ENCODE measurements at regions not wholly inside any gene's neighbourhood (a gene's known extent, or its start where the extent isn't known, plus 50 kb on each side); places are given as distances from the start of the nearest gene placed in this dataset.
"Not testable (repeated sequence)": the region's sequence is repeated elsewhere in the genome, so short reads cannot be mapped to it uniquely, and the experiment has no call there.

- no peak for DNase-seq
Measured at GRCh38 chr7:136163340-136163801, 186.2 kb upstream of the MTPN start.

- no peak for DNase-seq
Measured at GRCh38 chr7:136150311-136150710, 173.2 kb upstream of the MTPN start.

- no peak for DNase-seq
Measured at GRCh38 chr7:136148920-136149319, 171.8 kb upstream of the MTPN start.

DNA sequence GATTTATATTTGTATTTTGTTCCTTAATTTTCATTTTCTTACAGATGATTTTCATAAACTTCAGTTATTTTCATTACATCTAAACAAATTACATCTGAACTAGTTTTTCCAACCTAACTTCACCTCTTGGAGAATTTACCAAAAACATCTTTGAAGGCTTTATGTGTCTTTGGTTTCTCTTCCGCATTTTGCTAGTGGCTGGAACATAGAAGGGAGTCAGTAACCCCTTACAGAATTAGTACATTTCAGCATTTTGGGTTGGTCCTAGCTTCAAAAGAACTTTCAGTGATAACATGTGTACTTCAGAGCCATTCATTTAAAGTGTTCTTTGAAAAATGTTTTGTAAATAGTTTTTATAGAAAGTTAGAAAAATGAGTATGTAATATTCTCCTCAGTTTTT lies 169.8 kb upstream of the MTPN start:
- DNase-seq = no peak

DNA sequence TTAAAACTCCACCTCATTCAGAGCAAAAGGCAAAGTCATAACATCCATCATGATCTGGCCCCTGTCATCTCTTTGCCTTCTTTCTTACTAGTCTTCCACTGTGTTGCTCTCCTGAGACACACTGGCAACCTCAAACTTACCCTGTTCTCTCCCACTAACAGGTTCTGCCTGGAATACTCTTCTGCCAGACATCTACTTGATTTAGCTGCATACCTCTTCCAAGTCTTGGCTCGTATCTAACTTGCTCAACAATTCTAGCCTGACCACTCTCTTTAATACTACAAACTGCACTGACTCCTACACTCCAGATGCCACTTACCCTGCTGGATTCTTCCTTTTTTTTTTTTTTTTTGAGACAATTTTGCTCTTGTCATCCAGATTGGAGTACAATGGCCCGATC lies 167.0 kb upstream of the MTPN start:
- no peak for DNase-seq

- DNase-seq = no peak
Measured at GRCh38 chr7:136143271-136143670, 166.1 kb upstream of the MTPN start.

DNA sequence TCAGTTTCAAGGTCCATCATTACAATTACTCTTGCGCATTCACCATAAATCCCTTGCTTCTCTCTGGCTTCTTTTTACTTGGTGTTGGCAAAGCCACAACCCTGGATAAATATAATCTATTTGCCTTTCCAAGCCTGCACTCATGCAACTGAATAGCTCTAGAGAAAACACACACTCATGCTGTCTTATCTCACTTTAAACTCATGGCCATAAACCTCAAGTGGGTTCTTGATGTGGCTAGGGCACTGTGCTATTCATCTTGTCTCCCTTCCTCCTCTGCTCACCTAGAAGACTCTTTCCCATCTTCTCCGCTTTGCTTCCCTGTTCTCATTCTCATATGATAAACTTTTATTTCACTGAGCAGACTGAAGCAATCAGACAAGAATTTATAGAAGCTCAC lies 165.4 kb upstream of the MTPN start:
- DNase-seq = no peak

DNA sequence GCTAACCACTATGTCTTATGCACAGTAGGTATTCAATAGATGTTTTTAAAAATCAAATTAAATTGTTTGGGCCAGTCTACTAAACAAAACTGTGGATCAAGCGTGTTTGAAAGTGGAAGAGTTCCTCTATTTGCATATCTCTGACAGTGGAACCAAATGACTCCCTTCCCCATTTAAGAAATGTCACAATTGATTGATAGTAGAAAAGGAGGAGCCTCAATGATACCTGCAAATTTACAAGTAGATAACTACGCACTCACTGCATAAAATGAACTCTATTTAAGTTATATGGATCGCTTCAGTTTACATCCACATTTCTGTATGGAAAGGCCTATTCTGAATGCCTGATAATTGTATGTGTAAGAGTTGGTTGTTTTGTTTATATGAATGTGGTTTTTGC lies 163.3 kb upstream of the MTPN start:
- no peak for DNase-seq

- no peak for DNase-seq
Measured at GRCh38 chr7:136139417-136139816, 162.3 kb upstream of the MTPN start.

DNA sequence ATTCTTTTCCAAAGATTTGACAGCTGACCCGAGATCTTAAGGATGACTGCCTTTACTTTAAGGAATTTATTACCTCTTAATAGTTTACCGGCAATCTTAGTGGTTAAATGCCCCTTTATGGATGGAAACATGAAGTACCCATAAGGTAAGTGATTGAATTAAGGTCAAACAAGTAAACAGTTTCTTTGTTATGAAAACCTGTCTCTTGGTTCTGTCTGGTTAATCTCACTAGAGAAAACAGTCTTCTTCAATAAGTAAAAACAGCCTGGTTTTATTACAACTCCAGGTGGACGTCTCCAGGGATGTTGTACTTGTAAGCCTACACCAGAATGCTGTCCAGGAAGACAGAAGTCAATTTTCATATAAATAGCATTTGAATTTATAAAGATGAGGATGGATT lies 161.8 kb upstream of the MTPN start:
- DNase-seq = no peak

- DNase-seq = no peak
Measured at GRCh38 chr7:136136906-136137454, 159.8 kb upstream of the MTPN start.

DNA sequence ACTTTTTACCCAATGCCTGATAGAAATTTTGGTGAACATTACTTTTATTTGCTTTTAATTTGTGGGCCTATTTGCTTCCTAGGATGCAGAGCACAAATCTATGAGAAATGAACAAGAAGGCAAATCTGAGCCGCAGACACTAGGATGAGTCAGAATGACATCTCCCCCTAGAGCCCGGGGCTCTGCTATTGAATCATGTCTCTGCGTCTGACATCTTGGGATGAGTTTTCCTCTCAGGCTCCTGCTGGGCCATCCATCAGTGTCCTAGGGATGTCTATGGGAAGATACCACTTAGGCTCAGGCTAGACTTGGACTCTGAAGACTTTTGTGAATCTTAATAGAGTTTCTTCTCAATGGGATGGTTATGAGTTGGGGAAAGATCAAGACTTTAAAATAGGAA lies 157.3 kb upstream of the MTPN start:
- no peak for DNase-seq

DNA sequence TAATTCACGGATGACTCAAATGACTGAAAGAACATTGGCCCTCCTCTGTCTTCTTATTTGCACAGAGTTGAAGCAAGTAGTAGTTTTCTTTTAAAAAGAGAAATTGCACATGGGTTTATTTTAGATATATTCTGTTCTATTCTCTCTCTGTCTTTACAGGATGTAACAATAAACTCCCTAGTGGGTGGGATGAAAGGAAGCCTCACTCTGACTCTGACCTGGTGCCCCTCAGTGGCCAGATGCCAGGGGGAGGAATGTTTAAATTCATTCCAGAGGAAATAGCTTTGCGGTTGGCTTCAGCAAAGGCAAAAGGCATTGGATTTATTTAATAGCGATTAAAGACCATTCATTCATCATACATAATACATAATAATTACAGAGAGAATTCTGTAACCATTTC lies 156.4 kb upstream of the MTPN start:
- no peak for DNase-seq

DNA sequence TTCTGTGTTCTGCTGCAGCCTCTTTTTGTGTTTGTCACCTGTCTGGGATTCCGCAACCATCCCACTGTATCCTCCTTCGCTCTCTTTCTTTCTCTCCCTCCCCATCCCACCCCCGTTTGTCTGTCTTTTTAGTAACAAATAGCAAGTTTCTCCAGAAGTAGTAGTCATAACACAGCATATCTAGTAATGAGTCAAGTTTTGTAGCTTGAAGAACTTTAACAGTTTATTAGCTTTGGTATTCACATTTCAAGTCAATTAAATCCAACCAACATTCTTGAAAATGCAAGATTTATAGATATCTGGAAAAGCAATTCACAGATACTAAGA lies 154.1 kb upstream of the MTPN start:
- no peak for DNase-seq

DNA sequence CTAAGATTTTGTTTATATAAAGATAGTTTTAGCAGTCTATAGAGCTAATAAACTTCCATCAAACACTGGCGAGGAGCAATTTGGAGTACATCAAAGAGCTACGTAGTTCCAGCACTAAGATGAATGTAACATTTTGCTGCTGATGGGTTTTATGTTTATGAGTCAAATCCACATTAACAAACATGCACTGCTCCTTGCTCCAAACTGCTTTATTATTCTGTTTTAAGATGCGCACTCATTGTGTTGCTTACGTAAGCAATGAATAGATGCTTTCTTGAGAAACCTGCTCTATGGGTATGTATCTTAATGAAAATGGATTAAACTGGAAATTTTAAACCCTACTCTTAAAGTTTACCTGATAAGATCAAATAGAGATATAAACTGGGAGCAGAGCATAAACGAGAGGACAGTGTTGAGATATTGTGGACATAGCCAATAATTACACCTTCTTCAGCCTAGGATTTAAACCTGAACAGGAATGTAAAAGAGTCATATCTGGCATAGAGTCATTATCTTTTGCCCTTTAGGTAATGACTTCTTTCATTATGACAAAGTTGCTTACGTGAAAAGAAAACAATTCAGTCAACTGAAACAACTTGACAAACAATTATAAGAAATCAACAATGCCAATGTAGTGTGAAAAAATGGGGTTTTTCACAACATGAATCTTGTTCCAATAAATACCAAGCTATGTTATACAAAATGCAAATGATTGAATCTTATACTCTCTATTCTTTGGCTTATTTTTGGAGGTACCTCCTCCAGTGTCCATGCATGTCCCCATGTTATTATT lies 153.5 kb upstream of the MTPN start:
- no peak for DNase-seq

- no peak for DNase-seq
Measured at GRCh38 chr7:136128050-136128449, 150.9 kb upstream of the MTPN start.

- no peak for DNase-seq
Measured at GRCh38 chr7:136123352-136123751, 146.2 kb upstream of the MTPN start.

GRCh38 chr7:136122026-136122425 lies 144.9 kb upstream of the MTPN start:
- no peak for DNase-seq

- no peak for DNase-seq
Measured at GRCh38 chr7:136117539-136117938, 140.4 kb upstream of the MTPN start.

- no peak for DNase-seq
Measured at GRCh38 chr7:136116186-136116585, 139.0 kb upstream of the MTPN start.

GRCh38 chr7:136114966-136115762 lies 138.0 kb upstream of the MTPN start:
- DNase-seq = peak; percentile 12

DNA sequence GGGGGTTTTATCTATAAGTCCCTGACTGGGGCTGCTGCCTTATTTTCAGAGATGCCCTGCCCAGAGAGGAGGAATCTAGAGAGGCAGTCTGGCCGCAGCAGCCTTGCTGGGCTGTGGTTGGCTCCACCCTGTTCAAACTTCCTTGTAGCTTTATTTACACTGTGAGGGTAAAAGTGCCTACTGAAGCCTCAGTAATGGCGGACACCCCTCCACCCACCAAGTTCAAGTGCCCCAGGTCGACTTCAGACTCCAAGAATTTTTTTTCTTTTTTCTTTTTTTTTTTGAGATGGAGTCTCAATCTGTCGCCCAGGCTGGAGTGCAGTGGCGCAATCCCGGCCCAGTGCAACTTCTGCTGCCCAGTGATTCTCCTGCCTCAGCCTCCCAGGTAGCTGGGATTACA lies 137.3 kb upstream of the MTPN start:
- DNase-seq = not testable (repeated sequence)

DNA sequence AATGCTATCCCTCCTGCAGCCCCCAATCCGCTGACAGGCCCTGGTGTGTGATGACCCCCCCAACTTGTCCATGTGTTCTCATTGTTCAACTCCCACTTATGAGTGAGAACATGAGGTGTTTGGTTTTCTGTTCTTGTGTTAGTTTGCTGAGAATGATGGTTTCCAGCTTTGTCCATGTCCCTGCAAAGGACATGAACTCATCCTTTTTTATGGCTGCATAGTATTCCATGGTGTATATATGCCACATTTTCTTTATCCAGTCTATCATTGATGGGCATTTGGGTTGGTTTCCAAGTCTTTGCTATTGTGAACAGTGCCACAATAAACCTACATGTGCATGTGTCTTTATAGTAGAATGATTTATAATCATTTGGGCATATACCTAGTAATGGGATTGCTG lies 131.9 kb upstream of the MTPN start:
- DNase-seq = not testable (repeated sequence)

DNA sequence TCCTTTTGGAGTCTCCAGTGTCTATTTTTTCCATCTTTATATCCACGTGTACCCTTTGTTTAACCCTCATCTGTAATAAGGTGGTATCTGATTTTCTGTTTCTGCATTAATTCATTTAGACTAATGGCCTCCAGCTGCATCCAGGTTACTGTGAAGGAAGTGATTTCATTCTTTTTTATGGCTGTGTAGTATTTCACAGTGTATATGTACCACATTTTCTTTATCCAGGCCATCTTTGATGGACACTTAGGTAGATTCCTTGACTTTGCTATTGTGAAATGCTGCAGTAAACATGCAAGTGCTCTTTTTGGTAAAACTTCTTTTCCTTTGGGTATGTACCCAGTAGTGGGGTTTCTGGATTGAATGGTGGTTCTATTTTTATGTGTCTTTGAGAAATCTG lies 128.0 kb upstream of the MTPN start:
- DNase-seq = no peak

All from activated effector memory CD4-positive, alpha-beta T cell treated with Interleukin-2 at 50 U/mL for 16 hours (primary cell).